Progenitor cell of endocrine pancreas (in vitro differentiated cells): ENCODE measurements at regions not wholly inside any gene's neighbourhood (a gene's known extent, or its start where the extent isn't known, plus 50 kb on each side); places are given as distances from the start of the nearest gene placed in this dataset.

Source experiments
- DNase-seq: peaks from one replicate; pipeline ENCODE4 v3.0.0; 2021; ENCODE audit warnings: low spot score; ENCODE audit not compliant: unreplicated experiment
- H3K27ac Mint-ChIP-seq: 2 replicates; pipeline ENCODE4 v1.8.0; 2021; ENCODE audit warnings: mild to moderate bottlenecking, moderate library complexity, mixed read lengths
- H3K27me3 Mint-ChIP-seq: 2 replicates; pipeline ENCODE4 v1.8.0; 2021; ENCODE audit warnings: mixed read lengths
- H3K36me3 Mint-ChIP-seq: 2 replicates; pipeline ENCODE4 v1.8.0; 2022; ENCODE audit warnings: mixed read lengths; ENCODE audit not compliant: insufficient read depth
- H3K4me1 Mint-ChIP-seq: 2 replicates; pipeline ENCODE4 v1.8.0; 2021; ENCODE audit warnings: low read depth, mixed read lengths
- H3K4me3 Mint-ChIP-seq: 2 replicates; pipeline ENCODE4 v1.8.0; 2021; ENCODE audit warnings: low read depth, mild to moderate bottlenecking, moderate library complexity, mixed read lengths
- H3K9me3 Mint-ChIP-seq: 2 replicates; pipeline ENCODE4 v1.8.0; 2021; ENCODE audit warnings: low read depth, mixed read lengths
- CTCF ChIP-seq: fragments of 200-600 bp; sonication (generic); IDR thresholded peaks from one replicate; pipeline ENCODE4 v1.5.0; 2021; ENCODE audit warnings: antibody characterized with exemption, mild to moderate bottlenecking; ENCODE audit not compliant: unreplicated experiment

GRCh38 chr1:74952786-74953185 is 181.4 kb upstream of the LHX8 start:
- H3K27me3 Mint-ChIP-seq = no peaks in the 10 kb centered on the region
- no peak overlapping the region for H3K4me3 Mint-ChIP-seq
- H3K9me3 Mint-ChIP-seq = no peaks in the 10 kb centered on the region
- no peaks in the 10 kb centered on the region for H3K36me3 Mint-ChIP-seq
- DNase-seq = no peak
- no peaks in the 10 kb centered on the region for H3K4me1 Mint-ChIP-seq
- no peak overlapping the region for H3K27ac Mint-ChIP-seq
- no peak for TF ChIP-seq CTCF

GRCh38 chr1:74953622-74954021 is 180.6 kb upstream of the LHX8 start:
- Mint-ChIP-seq H3K4me1 (no peaks in the 10 kb centered on the region), H3K27me3 (no peaks in the 10 kb centered on the region), H3K27ac (no peak overlapping the region), H3K9me3 (no peaks in the 10 kb centered on the region), H3K4me3 (no peak overlapping the region), H3K36me3 (no peaks in the 10 kb centered on the region)
- no peak for DNase-seq
- no peak for TF ChIP-seq CTCF

- no peaks in the 10 kb centered on the region for H3K9me3 Mint-ChIP-seq
- no peak overlapping the region for H3K4me3 Mint-ChIP-seq
- H3K27ac Mint-ChIP-seq = no peak overlapping the region
- no peaks in the 10 kb centered on the region for H3K27me3 Mint-ChIP-seq
- TF ChIP-seq CTCF = no peak
- H3K4me1 Mint-ChIP-seq = peaks cover 4% of the 10 kb centered on the region
- DNase-seq = no peak
- H3K36me3 Mint-ChIP-seq = no peaks in the 10 kb centered on the region
These were observed 171.1 kb upstream of the LHX8 start for GRCh38 chr1:74963120-74963519.

- Mint-ChIP-seq H3K9me3 (no peaks in the 10 kb centered on the region), H3K27me3 (no peaks in the 10 kb centered on the region), H3K4me1 (peaks cover 7% of the 10 kb centered on the region), H3K36me3 (no peaks in the 10 kb centered on the region), H3K27ac (no peak overlapping the region), H3K4me3 (no peak overlapping the region)
- DNase-seq = no peak
- no peak for TF ChIP-seq CTCF
These were observed 169.6 kb upstream of the LHX8 start for GRCh38 chr1:74964508-74965102.

- Mint-ChIP-seq H3K4me1 (peaks cover 6% of the 10 kb centered on the region), H3K4me3 (no peak overlapping the region), H3K27me3 (no peaks in the 10 kb centered on the region), H3K36me3 (no peaks in the 10 kb centered on the region), H3K9me3 (no peaks in the 10 kb centered on the region), H3K27ac (no peak overlapping the region)
- no peak for TF ChIP-seq CTCF
- DNase-seq = no peak
These were observed 164.5 kb upstream of the LHX8 start for GRCh38 chr1:74969566-74970135.
